ENCODE measurements at regions not wholly inside any gene's neighbourhood (a gene's known extent, or its start where the extent isn't known, plus 50 kb on each side); places are given as distances from the start of the nearest gene placed in this dataset.
"Not testable (repeated sequence)": the region's sequence is repeated elsewhere in the genome, so short reads cannot be mapped to it uniquely, and the experiment has no call there.

GRCh38 chr10:53439075-53439474 lies 666.5 kb upstream of the MBL2 start:
- TF ChIP-seq CTCF, EP300 (IDR thresholded peaks at IDR 0.05): not testable (repeated sequence)
